Neural progenitor cell (in vitro differentiated cells): ENCODE measurements at regions not wholly inside any gene's neighbourhood (a gene's known extent, or its start where the extent isn't known, plus 50 kb on each side); places are given as distances from the start of the nearest gene placed in this dataset.

Experiments
- DNase-seq: peaks from one replicate; pipeline ENCODE4 v3.0.0-alpha.2; 2016; ENCODE audit warnings: low spot score
- H2AFZ ChIP-seq: fragments of 200-600 bp; sonication (generic); replicated peaks from 2 replicates; pipeline ENCODE4 v1.6.1; 2016; ENCODE audit warnings: antibody characterized with exemption
- H3F3A ChIP-seq: fragments of 200-600 bp; sonication (generic); 2 replicates; pipeline ENCODE4 v1.6.1; 2016; ENCODE audit warnings: antibody characterized with exemption, low read depth
- H3K27ac ChIP-seq: fragments of 200-600 bp; sonication (generic); 2 replicates; pipeline ENCODE4 v1.5.1; 2016; ENCODE audit warnings: mild to moderate bottlenecking
- H3K27me3 ChIP-seq: fragments of 200-600 bp; sonication (generic); 2 replicates; pipeline ENCODE4 v1.6.1; 2016; ENCODE audit warnings: mild to moderate bottlenecking, moderate library complexity
- H3K36me3 ChIP-seq: fragments of 200-600 bp; sonication (generic); 2 replicates; pipeline ENCODE4 v1.5.1; 2016
- H3K4me1 ChIP-seq: fragments of 200-600 bp; sonication (generic); 2 replicates; pipeline ENCODE4 v1.6.1; 2016; ENCODE audit warnings: mixed run types
- H3K4me2 ChIP-seq: fragments of 200-600 bp; sonication (generic); 2 replicates; pipeline ENCODE4 v1.6.1; 2016
- H3K4me3 ChIP-seq: fragments of 200-600 bp; sonication (generic); 2 replicates; pipeline ENCODE4 v1.5.1; 2016
- H3K79me2 ChIP-seq: fragments of 200-600 bp; sonication (generic); 2 replicates; pipeline ENCODE4 v1.6.1; 2016; ENCODE audit warnings: low read depth
- H3K9ac ChIP-seq: fragments of 200-600 bp; sonication (generic); 2 replicates; pipeline ENCODE4 v1.6.1; 2016
- H3K9me3 ChIP-seq: fragments of 200-600 bp; sonication (generic); 2 replicates; pipeline ENCODE4 v1.5.1; 2016; ENCODE audit warnings: low read depth
- H4K20me1 ChIP-seq: fragments of 200-600 bp; sonication (generic); 2 replicates; pipeline ENCODE4 v1.6.1; 2016; ENCODE audit warnings: low read depth
- H3K27ac Mint-ChIP-seq: 3 replicates; pipeline ENCODE4 v1.8.0; 2021; ENCODE audit warnings: mixed read lengths
- H3K27me3 Mint-ChIP-seq: 2 replicates; pipeline ENCODE4 v1.8.0; 2022; ENCODE audit warnings: low read depth, mild to moderate bottlenecking, inconsistent platforms, moderate library complexity, mixed read lengths; ENCODE audit not compliant: insufficient read depth
- H3K36me3 Mint-ChIP-seq: 3 replicates; pipeline ENCODE4 v1.8.0; 2021; ENCODE audit warnings: mixed read lengths
- H3K4me1 Mint-ChIP-seq: 3 replicates; pipeline ENCODE4 v1.8.0; 2021; ENCODE audit warnings: mixed read lengths
- H3K4me3 Mint-ChIP-seq: 3 replicates; pipeline ENCODE4 v1.8.0; 2021; ENCODE audit warnings: mild to moderate bottlenecking, moderate library complexity, mixed read lengths
- H3K9me3 Mint-ChIP-seq: 3 replicates; pipeline ENCODE4 v1.8.0; 2020; ENCODE audit warnings: mixed read lengths
- EZH2 ChIP-seq: fragments of 200-600 bp; sonication (generic); IDR thresholded peaks from 2 replicates; pipeline ENCODE4 v1.6.1; 2017; ENCODE audit warnings: antibody characterized with exemption, mild to moderate bottlenecking, moderate library complexity
- EZH2phosphoT487 ChIP-seq: fragments of 200-600 bp; sonication (generic); IDR thresholded peaks from 2 replicates; pipeline ENCODE4 v1.6.1; 2017; ENCODE audit warnings: antibody characterized with exemption
- TF ChIP-seq, protein P1 (sequence below): fragments of 200-600 bp; sonication (generic); IDR thresholded peaks from 2 replicates; pipeline ENCODE4 v1.5.1; 2017; ENCODE audit warnings: antibody characterized with exemption, mild to moderate bottlenecking

DNA sequence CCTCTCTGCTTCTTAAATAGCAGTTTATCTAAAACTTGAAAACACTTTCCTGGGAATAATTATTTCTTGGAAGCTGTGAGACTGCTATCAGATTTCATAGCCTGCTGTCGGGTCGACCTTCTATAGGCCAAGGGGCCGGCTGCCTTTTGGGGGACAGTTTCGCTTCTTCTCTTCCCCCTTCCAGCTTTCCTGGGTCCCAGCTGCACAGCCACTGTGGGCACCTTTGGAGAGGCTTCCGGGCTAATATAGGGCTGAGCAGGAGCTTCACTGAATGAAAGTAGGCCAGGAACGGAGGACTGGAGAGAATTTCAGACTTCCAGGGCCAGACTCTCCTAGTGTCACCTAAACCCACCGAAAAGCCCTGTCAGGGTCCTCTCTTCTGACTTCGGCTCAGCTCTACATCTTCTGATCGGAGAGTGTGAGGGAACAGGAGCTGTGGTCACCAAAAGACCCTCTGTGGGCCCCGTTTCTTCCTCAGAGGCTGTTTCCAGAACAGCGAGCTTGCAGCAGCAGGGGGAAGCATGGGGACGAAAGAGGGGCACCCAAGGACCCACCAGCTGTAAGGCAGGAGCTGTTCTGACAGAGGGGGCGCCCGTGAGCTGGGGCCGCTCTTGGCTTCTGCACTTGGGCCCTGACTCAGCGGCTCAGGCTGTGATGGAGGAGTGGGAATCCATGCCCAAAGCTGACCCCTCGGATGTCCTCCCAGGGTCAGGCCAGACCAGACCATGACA, 620.6 kb downstream of the BCOR start:
- Histone ChIP-seq H3K4me1 (peaks cover 41% of the 10 kb centered on the region), H3K4me3 (no peak overlapping the region), H2AFZ (no peak overlapping the region), H3K9me3 (no peaks in the 10 kb centered on the region), H3K27ac (no peak overlapping the region), H4K20me1 (no peaks in the 10 kb centered on the region), H3F3A (peaks cover 29% of the 10 kb centered on the region), H3K27me3 (no peaks in the 10 kb centered on the region), H3K9ac (no peak overlapping the region), H3K36me3 (no peaks in the 10 kb centered on the region), H3K79me2 (no peaks in the 10 kb centered on the region), H3K4me2 (no peak overlapping the region)
- no peak overlapping the region for H3K27ac Mint-ChIP-seq
- DNase-seq, result peak; percentile 47
- no peak overlapping the region for H3K4me3 Mint-ChIP-seq
- TF ChIP-seq EZH2phosphoT487, result no peak
- TF ChIP-seq, protein P1, sequence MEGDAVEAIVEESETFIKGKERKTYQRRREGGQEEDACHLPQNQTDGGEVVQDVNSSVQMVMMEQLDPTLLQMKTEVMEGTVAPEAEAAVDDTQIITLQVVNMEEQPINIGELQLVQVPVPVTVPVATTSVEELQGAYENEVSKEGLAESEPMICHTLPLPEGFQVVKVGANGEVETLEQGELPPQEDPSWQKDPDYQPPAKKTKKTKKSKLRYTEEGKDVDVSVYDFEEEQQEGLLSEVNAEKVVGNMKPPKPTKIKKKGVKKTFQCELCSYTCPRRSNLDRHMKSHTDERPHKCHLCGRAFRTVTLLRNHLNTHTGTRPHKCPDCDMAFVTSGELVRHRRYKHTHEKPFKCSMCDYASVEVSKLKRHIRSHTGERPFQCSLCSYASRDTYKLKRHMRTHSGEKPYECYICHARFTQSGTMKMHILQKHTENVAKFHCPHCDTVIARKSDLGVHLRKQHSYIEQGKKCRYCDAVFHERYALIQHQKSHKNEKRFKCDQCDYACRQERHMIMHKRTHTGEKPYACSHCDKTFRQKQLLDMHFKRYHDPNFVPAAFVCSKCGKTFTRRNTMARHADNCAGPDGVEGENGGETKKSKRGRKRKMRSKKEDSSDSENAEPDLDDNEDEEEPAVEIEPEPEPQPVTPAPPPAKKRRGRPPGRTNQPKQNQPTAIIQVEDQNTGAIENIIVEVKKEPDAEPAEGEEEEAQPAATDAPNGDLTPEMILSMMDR, result peak; percentile 57
- H3K9me3 Mint-ChIP-seq, result peaks cover 9% of the 10 kb centered on the region
- H3K4me1 Mint-ChIP-seq, result peaks cover 41% of the 10 kb centered on the region
- peaks cover 10% of the 10 kb centered on the region for H3K27me3 Mint-ChIP-seq
- no peaks in the 10 kb centered on the region for H3K36me3 Mint-ChIP-seq

DNA sequence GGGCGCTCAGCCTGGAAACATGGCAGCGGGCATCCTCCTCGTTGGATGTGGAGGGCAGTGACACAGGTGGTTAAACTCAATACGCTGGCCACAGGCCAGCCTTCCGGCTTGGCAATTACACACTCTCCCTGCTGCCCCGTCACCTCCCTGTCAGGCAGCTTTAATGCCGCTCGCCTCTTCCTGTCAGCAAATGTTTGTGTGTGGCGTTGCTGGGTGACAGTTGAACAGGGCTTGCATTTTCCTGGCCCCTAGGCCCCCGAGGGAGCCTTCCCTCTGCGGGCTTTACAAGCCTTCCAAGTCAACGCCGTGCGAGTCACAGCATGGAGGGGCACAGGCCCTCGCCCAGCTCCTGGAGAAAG, 620.0 kb downstream of the BCOR start:
- TF ChIP-seq EZH2phosphoT487, result no peak
- TF ChIP-seq, protein P1, result no peak
- no peak for TF ChIP-seq EZH2
- Histone ChIP-seq H3K27ac (no peak overlapping the region), H2AFZ (no peak overlapping the region), H3K4me3 (no peak overlapping the region), H3K79me2 (no peaks in the 10 kb centered on the region), H3K27me3 (no peaks in the 10 kb centered on the region), H3F3A (peaks cover 29% of the 10 kb centered on the region), H3K36me3 (no peaks in the 10 kb centered on the region), H3K4me2 (no peak overlapping the region), H4K20me1 (no peaks in the 10 kb centered on the region), H3K9ac (no peak overlapping the region), H3K9me3 (no peaks in the 10 kb centered on the region), H3K4me1 (peaks cover 41% of the 10 kb centered on the region)
- Mint-ChIP-seq H3K4me1 (peaks cover 41% of the 10 kb centered on the region), H3K27ac (peak overlapping the region; percentile 85), H3K27me3 (peaks cover 10% of the 10 kb centered on the region), H3K4me3 (no peak overlapping the region), H3K9me3 (peaks cover 9% of the 10 kb centered on the region), H3K36me3 (no peaks in the 10 kb centered on the region)
- no peak for DNase-seq

DNA sequence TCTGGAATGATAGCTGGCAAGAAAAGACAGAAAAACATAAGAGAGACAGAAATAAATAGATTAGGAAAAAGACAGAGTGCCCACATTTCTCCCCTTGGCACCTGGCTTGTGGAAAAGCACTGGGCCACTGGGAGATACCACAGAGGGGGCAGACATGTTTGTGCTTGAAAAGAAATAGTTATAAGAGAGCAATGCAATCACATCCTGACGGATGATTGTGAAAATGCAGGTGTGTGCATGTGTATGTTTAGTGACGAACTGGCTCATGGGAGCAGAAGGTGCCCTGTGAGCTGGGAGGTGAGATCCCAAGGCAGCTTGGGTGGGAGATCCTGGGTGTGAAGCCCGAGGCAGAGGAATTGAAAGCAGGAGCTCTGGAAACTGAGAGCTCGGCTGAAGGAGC, 617.9 kb downstream of the BCOR start:
- peaks cover 46% of the 10 kb centered on the region for H3K4me1 Mint-ChIP-seq
- H3K4me3 ChIP-seq, result no peak overlapping the region
- H3K36me3 Mint-ChIP-seq, result no peaks in the 10 kb centered on the region
- no peaks in the 10 kb centered on the region for H3K27me3 ChIP-seq
- no peak overlapping the region for H3K4me2 ChIP-seq
- H3K4me1 ChIP-seq, result peaks cover 30% of the 10 kb centered on the region
- H3K9me3 Mint-ChIP-seq, result peaks cover 9% of the 10 kb centered on the region
- no peaks in the 10 kb centered on the region for H3K36me3 ChIP-seq
- no peak overlapping the region for H3K27ac ChIP-seq
- H3K79me2 ChIP-seq, result no peaks in the 10 kb centered on the region
- H3K27ac Mint-ChIP-seq, result no peak overlapping the region
- peaks cover 9% of the 10 kb centered on the region for H3K27me3 Mint-ChIP-seq
- H4K20me1 ChIP-seq, result no peaks in the 10 kb centered on the region
- TF ChIP-seq EZH2 (no peak), EZH2phosphoT487 (no peak)
- TF ChIP-seq, protein P1, result no peak
- no peak overlapping the region for H3K4me3 Mint-ChIP-seq
- H3F3A ChIP-seq, result peaks cover 24% of the 10 kb centered on the region
- no peak overlapping the region for H2AFZ ChIP-seq
- no peak overlapping the region for H3K9ac ChIP-seq
- H3K9me3 ChIP-seq, result no peaks in the 10 kb centered on the region
- DNase-seq, result no peak
